HepG2 (cell line): ENCODE measurements at regions not wholly inside any gene's neighbourhood (a gene's known extent, or its start where the extent isn't known, plus 50 kb on each side); places are given as distances from the start of the nearest gene placed in this dataset.

ENCODE experiments used
- ATAC-seq: fragments of 200-7000 bp; cut with Tn5 transposase; 3 replicates; pipeline ENCODE4 v1.9.1; 2020; ENCODE audit warnings: mild to moderate bottlenecking, moderate library complexity
- BruUV-seq: library from RNA; stranded (reverse); fragments of 400-500 nt; replicated peaks from 2 replicates; lab custom pipeline; 2021; lab: Mats Ljungman, UMichigan
- CTCF ChIA-PET: fragments of 300-600 bp; formaldehyde crosslinking; extraction: SDS; loops from one replicate; lab custom pipeline; 2021; ENCODE audit warnings: low total read pairs, inconsistent platforms, low intra/inter-chr PET ratio; lab: Yijun Ruan, JAX
- POLR2A ChIA-PET: fragments of 350-600 bp; sonication (Branson Sonifier 250); formaldehyde crosslinking; loops from one replicate; lab custom pipeline; 2020; ENCODE audit warnings: antibody characterized with exemption, inconsistent platforms; lab: Yijun Ruan, JAX
- DNase-seq: peaks from one replicate; pipeline ENCODE4 v3.0.0-alpha.2; 2015; ENCODE audit warnings: low spot score
- FAIRE-seq: peaks from 3 replicates; lab custom pipeline; 2011; peaks lifted over from hg19 to GRCh38; lab: Jason Lieb, UNC
- H2AFZ ChIP-seq: one replicate; pipeline ENCODE4 v1.6.1; 2011; ENCODE audit warnings: low read length, inconsistent platforms
- H3K27ac ChIP-seq: fragments of 300-600 bp; 3 replicates; pipeline ENCODE4 v1.8.0; 2011; ENCODE audit warnings: mixed run types, mild to moderate bottlenecking, mixed read lengths, low read length, inconsistent platforms; ENCODE audit not compliant: insufficient read depth; ENCODE audit errors: extremely low read length
- H3K27me3 ChIP-seq, 2 experiments: fragments of 200-600 bp in 1 of 2; 2 replicates in 1 of 2; 3 replicates in 1 of 2; pipeline versions ENCODE4 v1.6.0 to v1.8.0; 2011; ENCODE audit warnings: low read length in 2 of 2, mild to moderate bottlenecking in 2 of 2, moderate library complexity in 2 of 2, inconsistent platforms in 1 of 2; ENCODE audit not compliant: insufficient read depth in 2 of 2, control insufficient read depth in 1 of 2
- H3K36me3 ChIP-seq, 2 experiments: fragments of 200-600 bp in 1 of 2; replicated peaks in 1 of 2; 2 replicates in 1 of 2; 3 replicates in 1 of 2; pipeline versions ENCODE4 v1.5.1 to v1.8.0; 2011; ENCODE audit warnings: low read length in 2 of 2, inconsistent platforms in 1 of 2; ENCODE audit not compliant: insufficient read depth in 2 of 2, control insufficient read depth in 1 of 2
- H3K4me1 ChIP-seq: 2 replicates; pipeline ENCODE4 v1.5.1; 2012; ENCODE audit warnings: low read length, inconsistent platforms; ENCODE audit not compliant: insufficient read depth
- H3K4me2 ChIP-seq: 2 replicates; pipeline ENCODE4 v1.6.0; 2011; ENCODE audit warnings: low read depth, low read length, inconsistent platforms
- H3K4me3 ChIP-seq, 3 experiments: fragments of 200-600 bp in 1 of 3; sonication (generic), shearing (Covaris generic) in 1 of 3; replicated peaks in 1 of 3; 2 replicates each; pipeline ENCODE4 v1.5.1; 2011 to 2016; ENCODE audit warnings: low read length in 3 of 3, inconsistent platforms in 2 of 3, low read depth in 2 of 3, mild to moderate bottlenecking in 2 of 3, control low read depth in 1 of 3, mixed read lengths in 1 of 3; ENCODE audit not compliant: insufficient read depth in 1 of 3
- H3K79me2 ChIP-seq: one replicate; pipeline ENCODE4 v1.6.1; 2011; ENCODE audit warnings: low read length, inconsistent platforms; ENCODE audit not compliant: insufficient read depth
- H3K9ac ChIP-seq: 2 replicates; pipeline ENCODE4 v1.6.0; 2011; ENCODE audit warnings: mild to moderate bottlenecking, low read depth, low read length, inconsistent platforms; ENCODE audit not compliant: insufficient read depth
- H3K9me3 ChIP-seq: 2 replicates; pipeline ENCODE4 v1.5.1; 2012; ENCODE audit warnings: mild to moderate bottlenecking, low read length
- H4K20me1 ChIP-seq: 2 replicates; pipeline ENCODE4 v1.6.0; 2011; ENCODE audit warnings: inconsistent platforms, mild to moderate bottlenecking, low read length, moderate library complexity; ENCODE audit not compliant: insufficient read depth
- CENPT ChIP-seq: sonication (generic); formaldehyde crosslinking; IDR thresholded peaks from 2 replicates; pipeline ENCODE4 v1.8.0; 2022; ENCODE audit warnings: low read depth, mild to moderate bottlenecking, moderate library complexity, missing genetic modification reagents
- EHMT2 ChIP-seq: fragments of 200-600 bp; sonication (generic); IDR thresholded peaks from 2 replicates; pipeline ENCODE4 v1.7.0; 2017; ENCODE audit warnings: antibody characterized with exemption, low read depth, low read length, borderline replicate concordance
- HMGA1 ChIP-seq: sonication (generic); formaldehyde crosslinking; conservative IDR thresholded peaks from 2 replicates; pipeline ENCODE4 v1.4.0; 2020; ENCODE audit warnings: missing genetic modification reagents
- HOXA5 ChIP-seq: sonication (generic); formaldehyde crosslinking; IDR thresholded peaks from 2 replicates; pipeline ENCODE4 v1.4.0; 2020; ENCODE audit warnings: missing genetic modification reagents
- KDM5A ChIP-seq: fragments of 200-600 bp; sonication (generic); IDR thresholded peaks from 2 replicates; pipeline ENCODE4 v1.7.0; 2018; ENCODE audit warnings: antibody characterized with exemption, mild to moderate bottlenecking, low read length, borderline replicate concordance
- KDM5B ChIP-seq: sonication (generic); formaldehyde crosslinking; IDR thresholded peaks from 2 replicates; pipeline ENCODE4 v1.4.0; 2020; ENCODE audit warnings: missing genetic modification reagents, mild to moderate bottlenecking, borderline replicate concordance
- KLF11 ChIP-seq: IDR thresholded peaks from 2 replicates; pipeline ENCODE4 v1.6.1; 2016; ENCODE audit warnings: missing compliant biosample characterization
- MIER2 ChIP-seq: IDR thresholded peaks from 2 replicates; pipeline ENCODE4 v1.6.1; 2016; ENCODE audit warnings: missing biosample characterization, missing genetic modification reagents
- NFKB2 ChIP-seq: sonication (generic); formaldehyde crosslinking; IDR thresholded peaks from 2 replicates; pipeline ENCODE4 v1.4.0; 2020; ENCODE audit warnings: missing genetic modification reagents, borderline replicate concordance
- NPAS2 ChIP-seq: sonication (generic); formaldehyde crosslinking; IDR thresholded peaks from 2 replicates; pipeline ENCODE4 v1.8.0; 2022; ENCODE audit warnings: mild to moderate bottlenecking, missing genetic modification reagents, borderline replicate concordance
- TBX2 ChIP-seq: sonication (generic); formaldehyde crosslinking; IDR thresholded peaks from 2 replicates; pipeline ENCODE4 v1.5.0; 2020; ENCODE audit warnings: missing genetic modification reagents, mild to moderate bottlenecking, borderline replicate concordance
- THYN1 ChIP-seq: sonication (generic); formaldehyde crosslinking; IDR thresholded peaks from 2 replicates; pipeline ENCODE4 v1.8.1; 2023; ENCODE audit warnings: low read depth, mild to moderate bottlenecking, moderate library complexity, missing genetic modification reagents, borderline replicate concordance
- ZFP41 ChIP-seq: sonication (generic); formaldehyde crosslinking; IDR thresholded peaks from 2 replicates; pipeline ENCODE4 v1.4.0; 2020; ENCODE audit warnings: mild to moderate bottlenecking, missing genetic modification reagents, borderline replicate concordance
- ZNF121 ChIP-seq: sonication (generic); formaldehyde crosslinking; IDR thresholded peaks from 2 replicates; pipeline ENCODE4 v1.5.0; 2020; ENCODE audit warnings: mild to moderate bottlenecking, missing genetic modification reagents
- ZNF468 ChIP-seq: sonication (generic); formaldehyde crosslinking; IDR thresholded peaks from 2 replicates; pipeline ENCODE4 v1.8.0; 2022; ENCODE audit warnings: mild to moderate bottlenecking, moderate library complexity, missing genetic modification reagents
- ZNF598 ChIP-seq: sonication (generic); formaldehyde crosslinking; IDR thresholded peaks from 2 replicates; pipeline ENCODE4 v1.5.1; 2020; ENCODE audit warnings: mild to moderate bottlenecking, missing genetic modification reagents, borderline replicate concordance
- ZNF652 ChIP-seq: IDR thresholded peaks from 2 replicates; pipeline ENCODE4 v1.6.1; 2016; ENCODE audit warnings: low read depth, borderline replicate concordance
- ZNF691 ChIP-seq: sonication (generic); formaldehyde crosslinking; IDR thresholded peaks from 2 replicates; pipeline ENCODE4 v1.4.0; 2020; ENCODE audit warnings: missing genetic modification reagents, low read depth, mild to moderate bottlenecking, borderline replicate concordance
- WGBS: methylation state at CpG from one replicate; pipeline ENCODE4 v1.1.6; 2017; ENCODE audit warnings: low lambda C conversion rate; 5-methylcytosine and 5-hydroxymethylcytosine counted together
- in situ Hi-C: cut with HindIII; loops from 2 replicates; pipeline ENCODE4 v1.10.0; 2017; ENCODE audit warnings: low pct_unique_long_range_greater_than_20kb; ENCODE audit not compliant: extremely low pct_ligation_motif_present
- intact Hi-C: fragments of 100-400 bp; cut with micrococcal nuclease; formaldehyde crosslinking; loops from one replicate; pipeline ENCODE4 v1.10.0; 2022; ENCODE audit not compliant: unreplicated experiment

GRCh38 chr5:93279296-93279963 is 301.6 kb downstream of the NR2F1-AS1 start:
- no peak overlapping the region for H3K9ac ChIP-seq
- no peaks in the 10 kb centered on the region for H3K9me3 ChIP-seq
- no peak overlapping the region for H3K27ac ChIP-seq
- no peak overlapping the region for H3K4me2 ChIP-seq
- ATAC-seq: no peak
- H3K79me2 ChIP-seq: no peaks in the 10 kb centered on the region
- in situ Hi-C loops: no loop called here
- H3K4me1 ChIP-seq: no peaks in the 10 kb centered on the region
- no TSS peak for BruUV-seq
- no peak overlapping the region for H2AFZ ChIP-seq
- intact Hi-C loops: no loop called here
- no peaks in the 10 kb centered on the region for H3K36me3 ChIP-seq
- DNase-seq: no peak
- ChIA-PET CTCF (no interaction called here), POLR2A (no interaction called here)
- no peak overlapping the region for H3K4me3 ChIP-seq
- no peak for FAIRE-seq
- no peaks in the 10 kb centered on the region for H4K20me1 ChIP-seq
- TF ChIP-seq KDM5A (no peak), MIER2 (CRISPR knock-in tag) (no peak), ZNF468 (CRISPR knock-in tag) (no peak), ZNF598 (CRISPR knock-in tag) (no peak), THYN1 (CRISPR knock-in tag) (no peak), ZNF121 (CRISPR knock-in tag) (no peak)
- H3K27me3 ChIP-seq: peaks cover 0 to 10% of the 10 kb centered on the region in 2 experiments; a peak in 1 of 5 replicates
- WGBS: 11% methylated on average over 3 of the region's 3 CpGs

DNA sequence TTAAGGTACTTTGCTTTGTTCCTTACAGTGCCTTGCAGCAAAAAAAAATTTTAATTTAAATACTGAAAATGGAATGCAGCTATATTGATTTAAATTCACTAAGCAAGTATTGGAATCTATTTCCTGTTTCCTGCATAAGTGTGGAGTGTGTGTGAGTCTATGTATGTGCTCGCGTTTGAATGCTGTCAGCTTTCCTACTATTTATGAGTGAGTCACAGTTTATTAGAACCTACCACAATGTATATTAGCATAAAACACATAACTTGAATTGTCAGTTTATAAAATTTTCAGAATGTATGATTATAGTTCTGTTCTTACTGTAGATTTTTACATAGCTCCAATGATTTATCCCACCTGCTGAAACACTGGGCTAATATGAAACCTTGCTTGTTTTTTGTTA is 302.1 kb downstream of the NR2F1-AS1 start:
- no peaks in the 10 kb centered on the region for H3K9me3 ChIP-seq
- H3K27ac ChIP-seq: no peak overlapping the region
- H3K79me2 ChIP-seq: no peaks in the 10 kb centered on the region
- ChIA-PET CTCF (no interaction called here), POLR2A (no interaction called here)
- no peak overlapping the region for H3K4me3 ChIP-seq
- H3K36me3 ChIP-seq: no peaks in the 10 kb centered on the region
- no peak overlapping the region for H3K4me2 ChIP-seq
- intact Hi-C loops (no loop called here), in situ Hi-C loops (no loop called here)
- WGBS: 93% methylated on average over 2 of the region's 2 CpGs
- ATAC-seq (no peak), FAIRE-seq (no peak), DNase-seq (no peak)
- no peaks in the 10 kb centered on the region for H3K4me1 ChIP-seq
- H2AFZ ChIP-seq: no peak overlapping the region
- peaks cover 0 to 10% of the 10 kb centered on the region in 2 experiments; a peak in 2 of 5 replicates for H3K27me3 ChIP-seq
- no peak overlapping the region for H3K9ac ChIP-seq
- no TSS peak for BruUV-seq
- no peaks in the 10 kb centered on the region for H4K20me1 ChIP-seq
- no peak for TF ChIP-seq TBX2 (CRISPR knock-in tag)
- no peak for TF ChIP-seq KDM5B (CRISPR knock-in tag)
- TF ChIP-seq HMGA1 (CRISPR knock-in tag): no peak
- TF ChIP-seq CENPT (CRISPR knock-in tag): no peak
- no peak for TF ChIP-seq NFKB2 (CRISPR knock-in tag)
- no peak for TF ChIP-seq NPAS2 (CRISPR knock-in tag)
- no peak for TF ChIP-seq MIER2 (CRISPR knock-in tag)
- no peak for TF ChIP-seq ZNF598 (CRISPR knock-in tag)
- TF ChIP-seq HOXA5: no peak
- no peak for TF ChIP-seq KLF11 (CRISPR knock-in tag)
- no peak for TF ChIP-seq ZFP41
- no peak for TF ChIP-seq EHMT2
- no peak for TF ChIP-seq ZNF691
- TF ChIP-seq ZNF652 (CRISPR knock-in tag): no peak
